GM18858 (cell line): ENCODE measurements at regions not wholly inside any gene's neighbourhood (a gene's known extent, or its start where the extent isn't known, plus 50 kb on each side); places are given as distances from the start of the nearest gene placed in this dataset.

Source experiments
- ATAC-seq: cut with Tn5 transposase; IDR thresholded peaks from one replicate; pipeline ENCODE4 v1.9.1; 2021; ENCODE audit not compliant: unreplicated experiment

DNA sequence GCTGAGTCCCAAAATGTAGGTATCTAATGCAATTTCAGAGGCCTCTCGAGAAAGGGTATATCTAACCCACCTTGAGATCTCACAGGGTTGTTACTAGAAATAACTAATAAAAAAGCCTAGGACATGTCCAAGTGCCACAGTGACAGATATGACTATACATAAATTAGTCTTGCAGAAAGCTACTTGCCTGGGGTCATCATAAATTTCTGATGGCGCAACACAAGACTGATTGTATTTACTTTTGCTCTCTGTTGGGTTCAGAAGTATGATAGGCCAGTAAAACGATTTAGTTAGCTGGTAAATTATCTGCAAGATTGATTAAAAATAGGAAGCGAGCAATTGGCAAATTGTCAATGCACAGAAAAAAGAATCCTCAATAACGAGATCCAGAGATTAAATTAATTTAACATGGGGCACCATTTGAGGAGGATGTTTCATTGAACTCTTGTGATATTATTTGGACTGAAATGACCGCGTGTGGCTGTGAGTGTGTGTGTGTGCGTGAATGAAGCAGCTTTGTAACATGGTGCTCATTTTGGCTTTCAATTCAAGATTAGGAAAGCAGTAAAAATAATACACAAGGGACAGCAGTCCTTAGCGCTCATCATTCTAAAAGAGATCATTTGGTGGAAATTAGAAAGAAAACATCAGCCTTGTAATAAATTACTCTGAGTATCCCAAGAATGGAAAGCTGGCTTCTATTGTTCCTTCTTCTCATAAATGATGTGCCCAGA, 157.4 kb upstream of the ZFHX3 start:
- ATAC-seq: no peak

DNA sequence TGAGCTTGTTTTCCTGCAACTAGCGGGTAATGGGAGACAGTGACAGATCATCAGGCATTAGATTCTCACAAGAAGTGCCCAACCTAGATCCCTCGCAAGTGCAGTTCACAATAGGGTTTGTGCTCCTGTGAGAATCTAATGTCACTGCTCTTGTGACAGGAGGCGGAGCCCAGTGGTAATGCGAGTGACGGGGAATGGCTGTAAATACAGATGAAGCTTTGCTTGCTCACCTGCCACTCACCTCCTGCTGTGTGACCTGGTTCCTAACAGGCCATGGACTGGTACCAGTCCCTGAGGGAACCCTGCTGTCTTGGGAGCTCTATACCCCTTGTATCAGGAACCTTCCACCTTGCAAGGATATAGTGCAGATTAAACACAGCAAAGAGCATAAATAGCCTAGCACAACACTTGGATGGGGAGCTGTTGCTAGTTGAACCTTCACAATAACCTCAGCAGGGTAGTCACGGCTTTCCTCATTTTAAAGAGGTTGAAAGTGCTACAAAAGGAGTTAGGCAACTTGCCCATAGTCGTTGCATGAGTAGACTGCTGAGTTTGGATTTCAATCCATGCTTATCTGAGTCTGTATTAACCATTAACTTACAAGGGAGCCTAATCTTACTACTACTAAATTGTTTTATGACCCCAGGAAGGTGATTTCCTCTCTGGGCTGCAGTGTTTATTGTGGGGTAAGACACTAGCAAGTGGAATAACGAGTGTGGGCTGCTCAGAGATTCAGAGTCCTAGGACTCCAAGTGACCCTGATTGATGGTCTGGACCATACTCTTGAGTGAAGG, 156.6 kb upstream of the ZFHX3 start:
- no peak for ATAC-seq

DNA sequence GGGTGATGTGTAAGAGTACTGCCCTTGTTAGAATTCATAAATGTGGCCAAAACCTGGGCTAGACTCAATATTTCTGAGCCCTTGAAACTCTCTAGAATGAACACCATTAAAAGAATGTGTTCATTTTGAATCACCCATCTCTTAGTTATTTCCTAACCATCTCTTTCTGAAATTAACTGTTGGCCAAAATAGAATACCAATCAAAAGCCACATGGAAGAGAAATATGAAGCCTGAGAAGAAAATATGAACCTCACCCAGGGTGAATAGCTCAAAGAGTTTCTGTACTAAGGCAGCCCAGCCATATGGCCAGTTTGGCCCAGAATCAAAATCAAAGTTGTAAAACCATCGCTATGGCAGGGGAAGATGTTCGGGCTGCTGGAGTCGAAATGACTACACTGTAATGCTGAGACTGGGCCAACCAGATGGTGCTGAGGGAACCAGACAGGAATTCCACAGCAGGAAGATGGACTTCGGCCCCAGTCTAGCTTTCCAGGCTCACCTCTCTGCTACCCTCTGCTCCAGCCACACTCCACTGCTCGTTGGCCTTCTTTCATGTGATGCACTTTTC, 154.3 kb upstream of the ZFHX3 start:
- ATAC-seq: no peak

DNA sequence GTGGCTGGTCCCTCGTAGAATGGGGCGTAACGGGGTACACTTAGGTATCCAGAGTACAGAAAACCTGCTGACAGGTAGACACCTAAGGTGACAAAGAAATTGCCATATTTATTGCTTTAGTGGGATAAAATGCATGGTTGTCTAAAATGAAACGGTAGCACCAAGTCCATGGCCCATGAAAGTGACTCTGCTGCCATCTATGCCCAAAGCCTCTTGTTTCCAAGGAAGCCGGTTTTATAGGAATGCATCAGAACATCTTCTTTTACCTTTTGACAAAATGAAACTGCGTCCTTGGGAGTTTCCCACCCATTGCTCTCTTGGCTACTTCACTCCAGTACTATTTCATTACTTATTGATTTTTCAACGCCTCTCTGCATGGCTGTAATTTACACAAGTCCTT, 151.3 kb upstream of the ZFHX3 start:
- no peak for ATAC-seq

DNA sequence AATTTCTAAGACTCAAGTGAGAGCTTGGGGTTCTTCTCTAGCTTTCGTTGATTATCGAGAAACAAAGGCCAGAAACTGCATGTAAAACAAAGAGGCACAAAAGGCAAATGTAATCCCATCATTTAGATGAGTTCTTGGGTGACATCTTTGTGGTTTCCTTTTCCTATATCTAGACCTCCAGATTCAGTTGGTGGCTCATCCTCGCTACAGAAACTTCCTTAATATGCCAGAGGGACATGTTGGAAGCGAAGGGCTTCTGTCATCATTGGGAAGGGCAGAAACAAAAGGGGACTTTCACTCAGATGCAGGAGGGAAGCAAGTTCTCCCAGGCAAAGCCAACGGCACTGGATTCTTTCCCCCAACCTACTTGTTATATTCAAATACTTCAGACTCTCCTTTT, 150.6 kb upstream of the ZFHX3 start:
- no peak for ATAC-seq

DNA sequence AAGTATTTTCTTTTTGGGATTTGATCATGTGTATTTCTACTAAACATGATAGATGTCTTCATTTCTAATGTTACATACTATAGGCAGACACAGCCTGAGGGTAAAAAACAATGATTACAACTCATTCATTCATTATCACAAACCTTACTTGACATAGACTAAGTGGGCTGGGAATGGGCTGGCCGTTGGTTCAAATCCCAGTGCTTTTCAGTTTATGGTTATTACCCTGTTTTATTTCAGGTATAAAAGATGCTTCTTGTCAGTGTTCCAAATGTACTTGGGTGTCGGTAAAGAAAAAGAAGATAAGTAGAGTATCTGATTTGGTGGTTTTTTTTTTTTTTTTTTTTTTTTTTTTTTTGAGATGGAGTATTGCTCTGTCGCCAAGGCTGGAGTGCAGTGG, 149.7 kb upstream of the ZFHX3 start:
- ATAC-seq: no peak

DNA sequence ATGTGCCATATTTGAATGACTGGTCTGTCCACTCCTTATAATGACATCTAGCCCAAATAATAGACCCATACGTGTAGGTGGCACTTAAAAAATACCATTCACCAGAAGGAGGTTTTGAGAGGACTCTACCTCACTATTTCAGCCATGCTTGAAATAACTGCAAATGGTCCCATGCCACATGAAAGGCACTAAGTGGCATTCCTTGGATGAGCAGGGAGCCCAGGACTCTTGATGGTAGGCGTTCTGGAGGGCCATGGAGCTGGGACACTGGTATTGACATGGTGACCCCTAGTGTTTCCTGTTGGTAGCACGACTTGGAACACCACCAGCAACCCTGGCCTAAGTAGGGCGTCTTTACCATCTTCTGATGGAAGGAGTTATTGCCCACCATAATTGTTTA, 148.7 kb upstream of the ZFHX3 start:
- no peak for ATAC-seq

DNA sequence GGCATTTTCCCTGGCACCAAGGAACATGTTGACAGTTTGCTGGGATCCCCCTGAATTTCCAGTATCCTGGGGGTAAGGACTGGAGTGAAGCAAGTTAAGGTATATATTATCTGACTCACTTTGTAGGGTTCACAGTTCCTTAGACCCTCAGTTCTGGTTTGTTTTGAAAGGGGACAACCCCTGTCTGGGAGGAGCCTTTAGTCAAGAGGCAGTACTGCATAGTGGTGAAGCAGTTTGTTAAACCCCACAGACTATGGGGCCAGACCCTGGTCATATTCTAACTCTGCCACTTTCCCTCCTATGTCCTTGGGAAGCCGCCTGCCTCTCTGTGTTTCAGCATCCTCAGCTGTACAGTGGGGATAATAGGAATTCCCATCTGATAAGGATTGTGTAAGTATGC, 145.5 kb upstream of the ZFHX3 start:
- ATAC-seq: no peak

DNA sequence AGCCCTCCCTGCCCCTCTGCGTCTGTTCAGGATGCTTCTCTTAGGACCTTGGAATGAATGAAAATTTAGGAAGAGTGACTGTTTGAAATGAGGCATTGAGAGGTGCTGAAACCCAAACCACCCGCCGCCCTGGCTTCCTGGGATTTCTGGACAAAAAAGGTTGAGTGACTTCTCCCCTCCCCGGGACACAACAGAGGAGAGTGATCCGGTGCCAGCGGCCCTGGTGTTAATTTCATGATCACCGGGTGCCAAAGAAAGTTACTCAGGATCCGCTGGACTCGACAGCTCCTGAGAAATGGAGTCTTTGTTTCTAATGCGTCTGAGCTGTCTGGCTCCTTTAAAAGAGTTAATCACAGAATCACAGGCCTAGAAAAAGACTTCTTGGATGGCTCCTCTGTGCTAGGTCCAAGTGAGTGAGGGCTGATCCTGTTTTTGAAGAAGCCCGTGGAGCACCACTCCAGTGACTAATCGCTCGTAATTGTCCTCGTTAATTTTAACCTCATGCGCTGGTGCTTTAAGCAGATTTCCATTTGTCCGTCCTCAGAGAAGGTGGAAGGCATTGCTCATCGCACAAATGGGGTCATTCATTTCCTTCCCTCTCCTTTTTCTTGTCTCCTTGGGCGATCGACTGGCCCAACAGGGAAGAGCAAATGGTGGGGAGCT, 144.4 kb upstream of the ZFHX3 start:
- no peak for ATAC-seq

DNA sequence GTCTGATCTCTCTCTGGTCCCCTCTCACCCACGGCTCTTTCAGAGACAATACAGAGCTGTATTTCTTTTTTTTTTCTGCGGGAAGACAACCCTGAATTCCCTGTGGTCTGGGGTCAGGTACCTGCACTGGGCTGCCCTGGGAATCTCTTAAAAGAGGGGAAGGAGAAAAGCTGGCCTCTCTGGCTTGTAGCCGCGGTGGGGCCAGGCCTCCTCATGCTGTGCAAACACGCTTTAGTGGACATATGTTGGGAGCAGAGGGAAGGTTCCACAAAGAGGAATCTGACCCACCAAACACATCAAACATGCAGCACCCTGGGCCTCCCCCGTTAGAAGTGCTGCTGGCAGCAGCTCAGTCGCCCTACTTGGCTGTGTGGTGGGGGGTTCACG, 143.7 kb upstream of the ZFHX3 start:
- ATAC-seq: no peak

DNA sequence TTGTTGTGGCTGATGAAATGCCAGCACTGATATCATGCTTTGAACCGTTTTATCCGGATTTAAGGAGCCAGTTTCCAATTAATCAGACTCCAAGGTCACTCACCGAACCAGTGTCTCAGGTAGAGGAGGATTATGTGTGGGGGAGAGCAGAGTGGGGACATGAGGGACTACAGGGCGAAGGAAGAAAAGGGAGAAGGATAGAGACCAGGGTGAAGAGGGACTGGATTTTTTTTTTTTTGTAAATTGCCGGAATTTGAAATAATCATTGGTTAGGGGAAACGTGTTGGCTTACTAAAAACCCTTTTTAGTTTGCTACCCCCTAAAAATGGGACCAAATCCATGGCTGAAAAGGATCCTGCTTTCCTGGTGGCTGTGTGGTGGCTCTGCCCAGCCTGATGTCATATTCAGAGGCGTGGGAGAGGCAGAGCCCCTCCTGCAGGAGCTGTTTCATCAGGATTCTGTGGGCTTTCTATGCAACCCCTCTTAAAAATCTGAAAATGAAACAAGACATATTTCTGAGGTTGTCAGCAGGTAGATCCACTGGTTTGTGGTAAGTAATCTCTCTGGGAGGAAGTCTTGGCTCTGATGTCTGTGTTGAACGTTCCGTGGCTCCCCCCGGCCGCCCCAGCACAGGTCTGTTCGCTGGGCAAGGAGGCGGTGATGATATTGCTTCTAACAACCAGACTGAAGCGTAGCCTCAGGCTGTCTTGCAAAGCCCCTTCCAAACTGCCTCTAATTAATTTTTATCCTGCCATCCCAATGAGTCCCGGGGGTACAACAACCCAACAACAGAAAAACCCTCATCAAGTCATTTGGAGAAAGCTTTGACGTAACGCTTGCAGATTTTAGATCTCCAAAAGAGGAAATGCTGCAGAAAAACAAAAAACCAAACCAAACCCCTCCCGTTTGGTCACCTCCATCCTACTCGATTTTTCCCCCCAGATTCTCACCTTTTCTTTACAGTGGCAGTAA, 143.0 kb upstream of the ZFHX3 start:
- ATAC-seq: no peak

DNA sequence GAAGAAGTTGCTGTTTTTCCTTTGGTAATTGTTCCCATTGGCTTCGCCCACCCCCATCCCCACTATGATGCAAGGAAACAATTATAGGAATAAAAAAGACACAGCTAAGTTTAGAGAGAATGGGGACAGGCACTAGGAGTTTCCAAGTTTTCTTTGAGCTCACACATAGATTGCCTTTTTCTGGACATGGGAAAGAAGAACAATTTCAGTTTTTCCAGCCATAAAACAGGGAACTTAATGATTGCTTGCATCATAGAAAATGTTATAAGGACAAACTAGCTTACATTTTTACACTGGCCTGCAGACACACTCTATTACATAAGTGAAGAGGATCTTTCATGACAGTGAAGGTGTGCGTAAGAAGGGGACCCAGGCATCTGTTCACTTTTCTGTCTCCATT, 142.3 kb upstream of the ZFHX3 start:
- ATAC-seq: no peak

DNA sequence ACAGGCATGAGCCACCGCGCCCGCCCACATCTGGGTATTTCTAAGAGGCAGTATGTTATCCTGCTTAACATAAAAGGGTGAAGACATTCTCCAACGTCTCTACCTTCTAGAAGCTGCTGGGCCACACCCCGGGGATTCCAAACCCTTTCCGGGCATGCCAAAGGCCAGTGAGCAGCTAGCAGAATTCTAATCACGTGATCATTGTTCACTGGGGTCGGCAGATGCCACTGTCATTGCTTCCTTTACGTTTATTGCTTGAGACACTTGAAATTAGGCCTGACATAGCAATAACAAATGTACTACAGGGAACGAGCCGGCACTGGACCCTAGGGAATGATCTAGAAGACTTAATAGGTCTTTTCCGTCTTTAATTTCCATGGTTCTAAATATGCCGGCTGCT, 141.2 kb upstream of the ZFHX3 start:
- no peak for ATAC-seq

DNA sequence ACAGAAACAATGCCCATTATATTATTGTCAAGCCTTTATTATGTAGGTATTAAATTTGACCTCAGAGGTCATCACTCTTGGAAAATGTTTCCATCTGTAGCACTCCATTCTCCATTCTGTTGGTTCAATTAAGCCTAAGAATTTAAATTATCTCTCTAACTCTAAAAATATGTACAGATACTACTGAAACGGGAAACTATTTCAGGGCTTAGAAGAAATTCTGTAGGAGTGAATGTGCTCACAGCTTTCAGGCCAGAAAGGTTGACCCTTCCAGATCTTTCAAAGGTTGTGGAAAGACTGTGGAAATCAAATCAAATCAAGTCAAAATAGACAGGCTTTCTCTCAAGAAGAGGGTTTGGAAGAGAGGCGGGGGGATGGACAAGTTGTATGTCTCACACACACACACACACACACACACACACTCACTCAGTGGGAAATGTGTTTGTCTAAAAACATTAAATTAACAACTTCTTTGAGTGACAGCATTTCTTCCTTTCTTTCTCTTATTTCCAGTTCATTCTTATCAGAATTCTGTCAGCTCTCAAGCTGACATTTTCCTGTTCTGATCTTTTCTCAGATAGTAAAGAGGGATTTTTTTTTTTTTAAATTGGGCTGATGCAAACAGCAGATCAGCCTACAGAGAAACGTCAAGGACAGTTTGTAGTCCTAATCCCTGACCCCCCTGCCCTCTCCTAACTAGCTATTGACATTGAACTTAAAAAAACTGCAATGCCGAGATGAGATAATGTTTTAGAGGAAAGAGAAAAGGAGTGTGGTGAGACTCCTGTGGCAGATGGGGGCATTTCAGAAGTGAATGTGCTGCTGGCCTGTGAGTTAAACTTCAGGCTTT, 139.0 kb upstream of the ZFHX3 start:
- no peak for ATAC-seq

DNA sequence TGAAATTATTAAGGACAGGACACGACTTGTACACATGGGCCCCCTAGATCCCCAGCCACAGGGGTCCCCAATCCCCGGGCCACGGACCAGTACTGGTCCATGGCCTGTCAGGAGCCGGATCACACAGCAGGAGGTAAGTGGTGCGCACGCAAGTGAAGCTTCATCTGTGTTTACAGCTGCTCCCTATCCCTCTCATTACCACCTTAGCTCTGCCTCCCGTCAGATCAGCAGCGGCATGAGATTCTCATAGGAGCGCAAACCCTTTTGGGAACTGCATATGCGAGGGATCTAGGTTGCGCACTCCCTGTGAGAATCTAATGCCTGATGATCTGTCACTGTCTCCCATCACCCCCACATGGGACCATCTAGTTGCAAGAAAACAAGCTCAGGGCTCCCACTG, 137.8 kb upstream of the ZFHX3 start:
- no peak for ATAC-seq

DNA sequence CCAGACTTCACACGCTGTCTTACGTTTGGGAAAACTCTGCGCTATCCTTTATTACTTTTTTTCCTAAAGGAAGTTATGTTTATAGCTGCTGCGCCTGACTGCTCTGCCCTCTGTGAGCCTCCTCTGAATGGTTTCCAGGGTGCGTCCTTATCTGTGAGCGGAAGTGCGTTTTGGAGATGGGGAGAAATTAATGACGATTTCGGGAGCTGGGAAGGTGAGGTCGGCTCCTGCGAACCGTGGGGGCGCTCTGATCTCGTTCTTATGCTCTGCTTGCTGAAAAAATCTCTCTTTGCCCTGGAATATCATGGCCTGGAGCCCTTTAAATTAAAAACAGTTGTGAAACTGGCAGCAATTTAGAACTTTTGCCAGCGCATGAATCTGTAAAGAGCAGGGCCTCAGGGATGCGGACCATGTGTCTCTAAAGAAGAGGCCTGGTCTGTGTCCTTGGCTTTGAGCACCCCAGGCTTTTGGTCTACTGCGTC, 135.7 kb upstream of the ZFHX3 start:
- ATAC-seq: no peak

DNA sequence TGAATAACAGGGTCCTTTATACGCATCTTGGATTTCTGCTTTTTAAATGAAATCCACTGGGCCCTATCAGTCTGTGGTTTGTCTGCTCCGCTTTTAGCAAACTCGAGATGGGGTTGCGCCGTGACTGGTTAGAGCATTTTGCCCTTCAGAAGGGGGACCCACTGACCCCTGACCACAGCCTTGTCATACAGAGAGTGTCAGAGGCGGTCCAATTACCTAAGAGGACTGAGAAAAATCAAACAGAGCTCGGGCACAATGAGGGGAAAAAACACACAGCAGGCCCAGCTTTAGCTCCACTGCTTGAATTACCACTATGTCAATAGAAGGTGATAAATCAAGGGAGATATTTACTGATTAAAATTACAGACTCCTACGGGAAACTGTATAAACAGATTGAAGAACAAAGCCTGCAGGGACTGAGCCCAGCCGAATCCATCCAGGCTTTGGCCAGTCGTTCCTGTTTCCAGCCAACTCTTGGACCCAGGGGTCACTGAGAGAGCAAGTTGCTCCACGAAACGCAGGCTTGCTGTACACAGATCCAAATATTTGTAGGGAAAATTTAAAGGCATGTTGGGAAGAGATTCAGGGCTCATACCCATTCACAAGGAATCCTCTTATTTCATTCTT, 131.9 kb upstream of the ZFHX3 start:
- ATAC-seq: no peak

DNA sequence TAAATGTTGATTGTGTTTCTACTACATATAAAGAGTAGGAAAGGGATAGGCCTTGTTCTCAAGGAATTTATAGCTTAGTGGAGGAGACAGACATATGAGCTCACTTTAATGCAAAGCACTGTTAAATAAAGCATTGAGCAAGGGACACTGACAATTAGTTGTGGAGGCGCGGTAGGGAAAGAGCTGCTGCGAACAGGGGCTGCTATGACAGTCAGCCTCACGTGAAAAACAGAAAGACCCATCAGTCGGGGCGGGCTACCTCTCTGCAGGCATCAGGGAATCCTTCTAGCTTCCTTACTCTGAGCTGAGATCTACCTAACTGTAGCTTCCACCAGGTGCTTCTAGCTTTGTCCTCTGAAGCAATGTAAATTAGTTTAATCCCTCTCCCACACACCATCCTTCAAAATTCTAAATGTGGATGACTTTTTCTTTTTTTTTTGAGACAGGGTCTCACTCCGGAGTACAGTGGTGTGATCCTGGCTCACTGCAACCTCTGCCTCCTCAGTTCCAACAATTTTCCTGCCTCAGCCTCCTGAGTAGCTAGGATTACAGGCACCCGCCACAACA, 129.9 kb upstream of the ZFHX3 start:
- no peak for ATAC-seq

DNA sequence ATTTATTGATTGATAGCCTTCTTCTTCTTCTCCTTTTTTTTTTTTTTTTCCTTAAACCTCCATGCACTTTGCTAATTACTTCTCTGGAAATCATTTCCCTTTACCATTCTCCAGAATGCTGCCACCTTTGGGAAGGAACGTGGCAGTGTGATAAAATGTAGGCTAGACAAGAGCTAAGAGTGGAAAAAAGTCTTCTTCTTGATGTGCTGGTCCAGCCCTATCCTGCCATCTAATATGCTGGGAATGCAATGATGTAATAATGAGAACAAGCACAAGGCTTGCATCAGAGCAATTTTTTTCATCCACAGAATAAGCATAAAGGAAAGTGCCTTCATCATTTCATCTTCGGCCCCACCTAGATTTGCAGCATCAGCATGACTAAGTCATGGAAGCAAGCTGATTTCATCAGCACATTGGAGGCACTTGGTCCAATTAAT, 128.7 kb upstream of the ZFHX3 start:
- ATAC-seq: no peak
